ENCODE measurements at regions not wholly inside any gene's neighbourhood (a gene's known extent, or its start where the extent isn't known, plus 50 kb on each side); places are given as distances from the start of the nearest gene placed in this dataset.

DNA sequence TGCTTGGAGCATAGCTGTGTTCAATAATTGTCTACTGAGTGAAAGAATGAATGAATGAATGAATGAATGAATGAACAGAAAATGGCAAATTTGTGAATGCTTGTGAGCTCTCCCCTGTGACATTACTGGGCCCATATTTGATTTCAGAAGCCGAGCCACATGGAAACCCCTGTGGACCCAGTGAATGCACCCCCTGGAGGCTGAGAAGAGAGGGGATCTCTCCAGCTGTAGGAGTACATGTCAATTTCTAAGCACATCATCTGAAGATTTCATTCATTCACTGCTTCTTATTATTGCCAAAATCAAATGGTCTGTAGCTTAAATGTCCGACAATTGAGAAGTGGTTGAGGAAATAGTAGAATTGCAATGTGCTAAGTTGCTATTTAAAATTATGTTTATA is 58.3 kb upstream of the DOCK1 start:
- ChIA-PET CTCF (no interaction called here), POLR2A (no interaction called here)
- Histone ChIP-seq H3K27me3 (ENCODE audit: control insufficient read depth, insufficient read depth, low read length) (peaks cover 8% of the 10 kb centered on the region; the same call in 1 of the 2 replicates), H3K4me3 (ENCODE audit: low read depth in 2 of 2, low read length in 2 of 2) (no peak overlapping the region), H3K36me3 (ENCODE audit: control insufficient read depth, insufficient read depth, low read length) (no peaks in the 10 kb centered on the region), H3K4me1 (ENCODE audit: control insufficient read depth, insufficient read depth, low read length) (no peaks in the 10 kb centered on the region), H3K27ac (ENCODE audit: low read length) (no peak overlapping the region), H3K9me3 (ENCODE audit: control insufficient read depth, insufficient read depth, low read depth, low read length) (no peaks in the 10 kb centered on the region)
- TF ChIP-seq POLR2AphosphoS5 (IDR thresholded peaks at IDR 0.05; ENCODE audit: low read depth, low read length), result no peak
- TF ChIP-seq, protein P1, sequence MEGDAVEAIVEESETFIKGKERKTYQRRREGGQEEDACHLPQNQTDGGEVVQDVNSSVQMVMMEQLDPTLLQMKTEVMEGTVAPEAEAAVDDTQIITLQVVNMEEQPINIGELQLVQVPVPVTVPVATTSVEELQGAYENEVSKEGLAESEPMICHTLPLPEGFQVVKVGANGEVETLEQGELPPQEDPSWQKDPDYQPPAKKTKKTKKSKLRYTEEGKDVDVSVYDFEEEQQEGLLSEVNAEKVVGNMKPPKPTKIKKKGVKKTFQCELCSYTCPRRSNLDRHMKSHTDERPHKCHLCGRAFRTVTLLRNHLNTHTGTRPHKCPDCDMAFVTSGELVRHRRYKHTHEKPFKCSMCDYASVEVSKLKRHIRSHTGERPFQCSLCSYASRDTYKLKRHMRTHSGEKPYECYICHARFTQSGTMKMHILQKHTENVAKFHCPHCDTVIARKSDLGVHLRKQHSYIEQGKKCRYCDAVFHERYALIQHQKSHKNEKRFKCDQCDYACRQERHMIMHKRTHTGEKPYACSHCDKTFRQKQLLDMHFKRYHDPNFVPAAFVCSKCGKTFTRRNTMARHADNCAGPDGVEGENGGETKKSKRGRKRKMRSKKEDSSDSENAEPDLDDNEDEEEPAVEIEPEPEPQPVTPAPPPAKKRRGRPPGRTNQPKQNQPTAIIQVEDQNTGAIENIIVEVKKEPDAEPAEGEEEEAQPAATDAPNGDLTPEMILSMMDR (IDR thresholded peaks at IDR 0.05), result no peak; the same call in 1 of the 2 replicates
- no peak for TF ChIP-seq REST (IDR thresholded peaks at IDR 0.05; ENCODE audit: insufficient read depth in 1 of 2, low read depth in 2 of 2, low read length in 1 of 2)
- no peak for TF ChIP-seq SIN3A (IDR thresholded peaks at IDR 0.05; ENCODE audit: borderline replicate concordance, insufficient read depth, low read depth, low read length)
- TF ChIP-seq TCF7L2 (IDR thresholded peaks at IDR 0.05; ENCODE audit: low read depth, low read length), result no peak
- BruUV-seq (replicated peaks), result no TSS peak
- DNase-seq (ENCODE audit: low read depth, low spot score), result no peak
- in situ Hi-C loops (cut with HindIII; ENCODE audit: low pct_unique_long_range_greater_than_20kb, low sequenced_read_pairs) (no loop called here), intact Hi-C loops (cut with micrococcal nuclease; ENCODE audit: unreplicated experiment) (no loop called here)
- no peak for ATAC-seq

DNA sequence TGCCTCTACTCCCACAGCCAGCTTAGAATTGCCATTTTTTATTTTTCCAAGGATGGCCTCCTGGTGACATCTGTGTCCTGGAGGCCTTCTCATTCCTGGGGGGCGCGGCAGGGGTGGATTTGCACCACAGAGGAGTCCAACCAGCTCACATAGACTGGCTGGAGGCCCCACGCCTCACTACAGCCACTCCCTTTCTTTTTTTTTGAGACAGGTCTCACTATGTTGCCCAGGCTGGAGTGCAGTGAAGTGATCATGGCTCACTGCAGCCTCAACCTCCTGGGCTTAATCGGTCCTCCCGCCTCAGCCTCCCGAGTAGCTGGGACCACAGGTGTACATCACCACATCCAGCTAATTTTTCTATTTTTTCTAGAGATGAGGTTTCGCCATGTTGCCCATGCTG is 57.6 kb upstream of the DOCK1 start:
- TF ChIP-seq, protein P1 (IDR thresholded peaks at IDR 0.05), result no peak
- no peak for TF ChIP-seq POLR2AphosphoS5 (IDR thresholded peaks at IDR 0.05; ENCODE audit: low read depth, low read length)
- TF ChIP-seq SIN3A (IDR thresholded peaks at IDR 0.05; ENCODE audit: borderline replicate concordance, insufficient read depth, low read depth, low read length), result no peak
- no peak for TF ChIP-seq REST (IDR thresholded peaks at IDR 0.05; ENCODE audit: insufficient read depth in 1 of 2, low read depth in 2 of 2, low read length in 1 of 2)
- TF ChIP-seq TCF7L2 (IDR thresholded peaks at IDR 0.05; ENCODE audit: low read depth, low read length), result no peak
- Histone ChIP-seq H3K4me1 (ENCODE audit: control insufficient read depth, insufficient read depth, low read length) (no peaks in the 10 kb centered on the region), H3K27me3 (ENCODE audit: control insufficient read depth, insufficient read depth, low read length) (peaks cover 8% of the 10 kb centered on the region; the same call in 1 of the 2 replicates), H3K27ac (ENCODE audit: low read length) (no peak overlapping the region), H3K9me3 (ENCODE audit: control insufficient read depth, insufficient read depth, low read depth, low read length) (no peaks in the 10 kb centered on the region), H3K4me3 (ENCODE audit: low read depth in 2 of 2, low read length in 2 of 2) (no peak overlapping the region), H3K36me3 (ENCODE audit: control insufficient read depth, insufficient read depth, low read length) (no peaks in the 10 kb centered on the region)
- intact Hi-C loops (cut with micrococcal nuclease; ENCODE audit: unreplicated experiment), result no loop called here
- in situ Hi-C loops (cut with HindIII; ENCODE audit: low pct_unique_long_range_greater_than_20kb, low sequenced_read_pairs), result no loop called here
- no peak for ATAC-seq
- CTCF ChIA-PET, result no interaction called here
- POLR2A ChIA-PET, result no interaction called here
- BruUV-seq (replicated peaks), result no TSS peak
- no peak for DNase-seq (ENCODE audit: low read depth, low spot score)

All from Panc1 (cell line).